ENCODE measurements at regions not wholly inside any gene's neighbourhood (a gene's known extent, or its start where the extent isn't known, plus 50 kb on each side); places are given as distances from the start of the nearest gene placed in this dataset.
"Not testable (repeated sequence)": the region's sequence is repeated elsewhere in the genome, so short reads cannot be mapped to it uniquely, and the experiment has no call there.

- Histone ChIP-seq H3K4me3 (no peak overlapping the region), H3K9me3 (no peaks in the 10 kb centered on the region), H3K27ac (no peak overlapping the region), H3K4me1 (no peaks in the 10 kb centered on the region), H3K27me3 (ENCODE audit: low read depth) (no peaks in the 10 kb centered on the region), H3K36me3 (no peaks in the 10 kb centered on the region)
- intact Hi-C loops (cut with DNase I) = no loop called here
- DNase-seq (no peak), ATAC-seq (no peak)
- TF ChIP-seq CTCF (IDR thresholded peaks at IDR 0.05) = no peak
These were observed 683.1 kb upstream of the POM121L12 start for GRCh38 chr7:52352013-52352981.

- H3K9me3 ChIP-seq = no peaks in the 10 kb centered on the region
- no peak overlapping the region for H3K4me3 ChIP-seq
- no peaks in the 10 kb centered on the region for H3K27me3 ChIP-seq (ENCODE audit: low read depth)
- H3K4me1 ChIP-seq = no peaks in the 10 kb centered on the region
- H3K27ac ChIP-seq = no peak overlapping the region
- no peak for TF ChIP-seq CTCF (IDR thresholded peaks at IDR 0.05)
- intact Hi-C loops (cut with DNase I) = no loop called here
- ATAC-seq (no peak), DNase-seq (no peak)
- no peaks in the 10 kb centered on the region for H3K36me3 ChIP-seq
These were observed 691.4 kb upstream of the POM121L12 start for GRCh38 chr7:52344015-52344414.

GRCh38 chr7:52340067-52340466, 695.4 kb upstream of the POM121L12 start:
- ATAC-seq = no peak
- intact Hi-C loops (cut with DNase I) = no loop called here

GRCh38 chr7:52328328-52328727, 707.1 kb upstream of the POM121L12 start:
- H3K4me3 ChIP-seq; H3K9me3 ChIP-seq; intact Hi-C loops (cut with DNase I); H3K27me3 ChIP-seq (ENCODE audit: low read depth); H3K4me1 ChIP-seq; H3K36me3 ChIP-seq; H3K27ac ChIP-seq; ATAC-seq; DNase-seq: not testable (repeated sequence)

More at GRCh38 chr7:52340067-52340466, 695.4 kb upstream of the POM121L12 start:
- no peaks in the 10 kb centered on the region for H3K4me1 ChIP-seq
- H3K36me3 ChIP-seq = no peaks in the 10 kb centered on the region
- no peak for TF ChIP-seq CTCF (IDR thresholded peaks at IDR 0.05)
- no peaks in the 10 kb centered on the region for H3K9me3 ChIP-seq
- no peak overlapping the region for H3K4me3 ChIP-seq
- no peaks in the 10 kb centered on the region for H3K27me3 ChIP-seq (ENCODE audit: low read depth)
- DNase-seq = no peak
- H3K27ac ChIP-seq = no peak overlapping the region

- TF ChIP-seq CTCF (IDR thresholded peaks at IDR 0.05) = no peak
- Histone ChIP-seq H3K27me3 (ENCODE audit: low read depth) (no peaks in the 10 kb centered on the region), H3K36me3 (no peaks in the 10 kb centered on the region), H3K9me3 (no peaks in the 10 kb centered on the region), H3K27ac (no peak overlapping the region), H3K4me1 (no peaks in the 10 kb centered on the region), H3K4me3 (no peak overlapping the region)
- ATAC-seq = no peak
- DNase-seq = no peak
- intact Hi-C loops (cut with DNase I) = no loop called here
These were observed 710.2 kb upstream of the POM121L12 start for GRCh38 chr7:52325237-52325636.

- Histone ChIP-seq H3K4me3 (no peak overlapping the region), H3K9me3 (no peaks in the 10 kb centered on the region), H3K27me3 (ENCODE audit: low read depth) (no peaks in the 10 kb centered on the region), H3K27ac (no peak overlapping the region), H3K4me1 (no peaks in the 10 kb centered on the region), H3K36me3 (no peaks in the 10 kb centered on the region)
- TF ChIP-seq CTCF (IDR thresholded peaks at IDR 0.05) = no peak
- DNase-seq = no peak
- intact Hi-C loops (cut with DNase I) = no loop called here
- ATAC-seq = no peak
These were observed 712.2 kb upstream of the POM121L12 start for GRCh38 chr7:52323202-52323746.
